ENCODE measurements at regions not wholly inside any gene's neighbourhood (a gene's known extent, or its start where the extent isn't known, plus 50 kb on each side); places are given as distances from the start of the nearest gene placed in this dataset.

DNA sequence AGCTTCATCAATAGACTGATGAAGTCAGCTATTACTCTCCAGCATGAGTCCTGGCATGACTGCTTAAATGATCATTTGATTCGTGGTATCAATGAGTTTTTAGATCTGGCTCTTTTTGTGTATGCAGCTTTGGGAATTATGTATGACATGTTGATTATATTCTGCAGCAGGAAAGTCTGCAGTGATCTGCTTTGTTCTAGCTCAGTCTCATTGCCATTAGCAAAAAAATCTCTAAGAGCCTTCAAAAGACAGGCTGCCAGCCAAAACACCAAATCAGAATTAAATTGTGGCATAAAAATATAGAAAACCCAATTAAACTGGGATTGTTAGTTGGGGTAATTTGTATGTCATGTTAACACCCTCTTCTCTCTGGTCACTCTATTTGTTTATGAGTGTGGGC, 1021.0 kb upstream of the SEMA6D start:
- H2BK12ac ChIP-seq (ENCODE audit: insufficient read length, low read depth, low read length), result no peak overlapping the region
- H3T11ph ChIP-seq (ENCODE audit: low read length), result no peak overlapping the region
- TF ChIP-seq CTCF (conservative IDR thresholded peaks at IDR 0.05), result no peak

More for the DNA sequence above, 1021.0 kb upstream of the SEMA6D start:
- Histone ChIP-seq H4K5ac (ENCODE audit: insufficient read length, low read depth, low read length) (no peak overlapping the region), H3K4ac (ENCODE audit: low read depth, low read length) (no peak overlapping the region), H3K9ac (ENCODE audit: extremely low read depth, insufficient read length, low read length) (no peak overlapping the region), H2BK15ac (ENCODE audit: low read depth, low read length) (no peak overlapping the region), H2BK5ac (ENCODE audit: insufficient read length, low read length) (no peak overlapping the region), H3K18ac (ENCODE audit: insufficient read length, low read depth, low read length) (no peak overlapping the region), H3K14ac (ENCODE audit: insufficient read depth, low read length) (no peak overlapping the region), H3K56ac (ENCODE audit: insufficient read length, low read depth, low read length) (no peak overlapping the region), H4K8ac (replicated peaks; ENCODE audit: insufficient read length, low read depth, low read length) (no peak overlapping the region), H2BK120ac (ENCODE audit: low read depth, low read length, poor library complexity, severe bottlenecking) (no peak overlapping the region), H4K91ac (ENCODE audit: insufficient read length, low read depth, low read length) (no peak overlapping the region), H3K9me3 (ENCODE audit: control insufficient read depth, low read depth, low read length) (no peaks in the 10 kb centered on the region), H2BK20ac (ENCODE audit: low read depth, low read length, poor library complexity, severe bottlenecking) (no peak overlapping the region), H3K23ac (ENCODE audit: insufficient read length, low read depth, low read length) (no peak overlapping the region), H3K79me1 (ENCODE audit: insufficient read depth, low read depth, low read length, poor library complexity, severe bottlenecking) (no peaks in the 10 kb centered on the region), H3K4me2 (ENCODE audit: insufficient read depth, insufficient read length, low read length) (no peak overlapping the region), H2AFZ (ENCODE audit: low read length) (no peak overlapping the region), H3K27ac (ENCODE audit: insufficient read length, low read depth, low read length) (no peak overlapping the region), H2AK5ac (ENCODE audit: insufficient read length, low read length) (no peak overlapping the region), H3K79me2 (ENCODE audit: insufficient read depth, low read length) (no peaks in the 10 kb centered on the region), H4K20me1 (ENCODE audit: control insufficient read depth, insufficient read depth, insufficient read length) (no peaks in the 10 kb centered on the region), H3K27me3 (ENCODE audit: insufficient read depth, low read length) (no peaks in the 10 kb centered on the region), H3K4me1 (ENCODE audit: insufficient read depth, low read length) (no peaks in the 10 kb centered on the region), H3K23me2 (ENCODE audit: insufficient read length, low read depth, low read length, poor library complexity, severe bottlenecking) (no peaks in the 10 kb centered on the region)
- Mint-ChIP-seq H3K4me3 (no peak overlapping the region), H3K9me3 (no peaks in the 10 kb centered on the region), H3K27me3 (ENCODE audit: low read depth) (no peaks in the 10 kb centered on the region), H3K4me1 (no peaks in the 10 kb centered on the region), H3K36me3 (ENCODE audit: insufficient read depth in 1 of 3, low read depth in 3 of 3) (no peaks in the 10 kb centered on the region), H3K27ac (no peak overlapping the region)
- no CpG with 5 or more reads among the region's 1 CpG for WGBS (ENCODE audit: extremely low coverage, insufficient read length, low lambda C conversion rate)
- DNase-seq, result no peak

Data from H9 (cell line).